HG02610 (cell line): ENCODE measurements at regions not wholly inside any gene's neighbourhood (a gene's known extent, or its start where the extent isn't known, plus 50 kb on each side); places are given as distances from the start of the nearest gene placed in this dataset.

Experiments
- ATAC-seq: cut with Tn5 transposase; IDR thresholded peaks from one replicate; pipeline ENCODE4 v1.9.1; 2021; ENCODE audit warnings: mild to moderate bottlenecking, moderate library complexity; ENCODE audit not compliant: unreplicated experiment

DNA sequence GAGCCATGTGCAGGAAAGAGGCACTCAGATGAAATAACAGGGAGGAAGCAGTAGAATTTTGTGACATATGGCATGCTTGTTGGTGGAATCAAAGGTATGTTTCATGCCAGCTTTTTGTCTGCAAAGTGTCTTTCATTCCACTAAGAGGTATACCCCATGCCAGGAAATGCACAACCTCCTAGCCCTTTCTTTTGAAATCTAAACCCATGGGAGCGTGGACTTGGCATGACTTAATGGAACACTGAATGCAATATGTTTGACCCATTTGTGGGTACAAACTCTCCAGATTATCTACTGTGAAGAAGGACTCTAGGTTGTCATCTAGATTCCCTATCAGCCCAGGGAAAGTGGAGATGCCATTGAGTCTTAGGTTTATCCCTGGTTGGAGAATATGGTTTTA is 338.3 kb upstream of the TEX13C start:
- no peak for ATAC-seq

GRCh38 chrX:124984140-124984813 is 335.4 kb upstream of the TEX13C start:
- ATAC-seq = no peak

DNA sequence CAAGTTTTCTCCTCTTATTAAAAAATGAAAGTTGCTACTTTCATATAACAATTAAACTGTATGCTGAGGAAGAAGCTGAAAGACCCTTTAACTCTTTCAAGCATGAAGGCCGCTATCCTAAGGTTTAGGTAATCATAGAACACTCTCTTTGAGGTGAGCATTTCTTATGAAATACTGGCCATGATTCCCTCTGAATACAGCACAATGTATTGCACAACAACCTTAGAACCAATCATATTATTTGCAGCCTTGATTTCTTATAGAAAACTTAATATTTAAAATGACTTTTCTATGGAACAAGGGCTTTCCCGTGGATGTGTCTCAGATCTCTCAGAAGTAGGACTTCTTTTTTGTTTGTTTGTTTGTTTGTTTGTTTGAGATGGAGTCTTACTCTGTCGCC is 333.4 kb upstream of the TEX13C start:
- ATAC-seq = no peak

DNA sequence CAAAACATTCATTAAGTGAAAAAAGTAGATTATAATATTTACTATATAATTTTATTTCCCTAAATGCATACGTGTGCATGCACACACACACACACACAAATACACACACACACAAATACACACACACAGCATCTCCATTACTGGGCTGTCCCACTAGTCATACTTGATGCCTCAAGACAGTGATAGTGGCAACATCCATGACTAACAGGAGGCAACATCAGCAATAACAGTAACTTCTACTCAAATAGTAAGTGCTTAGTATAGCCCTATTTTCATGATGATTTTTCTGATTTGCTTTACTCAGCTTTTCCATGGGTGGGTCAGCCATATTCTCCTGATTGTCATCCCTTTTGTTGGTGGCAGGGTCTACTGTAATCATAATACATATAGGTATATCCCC is 325.9 kb upstream of the TEX13C start:
- ATAC-seq = no peak

DNA sequence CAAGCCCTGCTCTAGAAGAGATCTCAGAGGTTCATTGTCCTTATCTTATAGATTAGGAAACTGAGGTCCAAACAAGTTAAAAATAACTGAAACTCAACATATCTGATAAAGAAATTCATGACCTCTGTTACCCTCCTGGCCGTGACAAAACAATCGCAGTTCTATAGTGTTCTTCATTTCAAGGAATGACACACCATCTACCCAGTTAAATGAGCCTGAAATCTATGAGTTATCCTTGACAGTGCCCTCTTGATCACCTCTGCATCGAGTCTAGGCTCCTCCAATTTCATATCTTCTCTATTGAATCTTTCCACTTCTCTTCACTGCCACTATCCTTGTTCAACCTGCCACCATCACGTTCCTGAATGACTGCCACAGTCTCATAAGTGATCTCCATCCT is 325.3 kb upstream of the TEX13C start:
- ATAC-seq = no peak

- ATAC-seq = peak; percentile 74
Observed at GRCh38 chrX:125003746-125004446, 315.8 kb upstream of the TEX13C start.

DNA sequence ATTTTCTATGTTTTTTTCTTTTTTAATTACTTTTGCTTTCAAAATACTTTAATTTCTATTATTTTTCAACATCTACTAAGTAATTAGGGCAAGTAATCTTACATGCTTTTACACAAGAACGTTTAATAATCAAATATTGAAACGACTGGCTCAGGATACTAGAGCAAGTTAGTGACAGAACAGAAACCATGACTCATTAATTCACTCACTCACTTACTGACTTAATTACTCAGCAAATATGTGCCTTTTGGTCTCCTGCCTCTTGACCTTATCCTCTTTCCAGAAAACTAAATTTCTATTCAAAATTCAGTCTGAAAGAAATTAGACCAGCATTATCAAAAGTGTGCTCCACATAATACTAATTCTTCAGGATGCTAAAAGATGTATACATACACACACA is 314.9 kb upstream of the TEX13C start:
- ATAC-seq = no peak

GRCh38 chrX:125005863-125006262 is 313.8 kb upstream of the TEX13C start:
- no peak for ATAC-seq

- no peak for ATAC-seq
Observed at GRCh38 chrX:125006704-125007103, 313.0 kb upstream of the TEX13C start.

DNA sequence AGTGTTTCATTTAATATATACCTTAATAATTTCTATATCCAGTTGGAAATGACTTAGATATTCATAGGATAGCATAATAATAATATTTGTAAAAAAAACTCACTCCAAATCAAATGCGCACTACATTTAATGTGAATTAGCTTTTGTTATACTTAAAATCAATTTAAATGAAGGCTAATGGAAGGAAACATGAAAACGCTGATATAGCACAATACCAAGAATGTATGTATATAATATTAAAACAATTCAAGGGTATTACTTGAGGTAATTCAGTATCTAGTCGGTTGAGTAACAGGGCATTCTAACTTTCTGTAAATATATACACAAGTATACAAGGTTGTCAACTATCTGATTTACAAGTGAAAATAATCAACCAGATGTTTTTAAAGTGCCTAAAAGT is 307.1 kb upstream of the TEX13C start:
- no peak for ATAC-seq

DNA sequence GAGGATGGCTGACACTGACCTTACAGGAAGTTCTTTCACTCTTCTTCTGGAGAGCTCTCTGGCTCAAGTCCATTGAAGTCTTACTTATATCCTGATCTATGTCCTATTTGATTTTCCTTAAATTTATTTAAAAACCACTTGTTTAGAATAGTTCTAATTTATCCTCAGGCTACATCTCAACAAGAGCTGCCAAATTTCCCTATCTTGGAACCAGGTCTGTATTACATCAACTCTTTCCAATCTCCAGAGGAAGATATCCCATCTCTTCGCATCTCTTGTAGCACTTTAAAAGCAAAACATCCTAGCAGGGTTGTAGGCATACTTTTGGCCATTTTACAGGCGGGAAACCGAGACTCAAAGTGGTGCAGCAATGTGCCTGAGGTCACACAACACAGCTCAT is 290.5 kb upstream of the TEX13C start:
- ATAC-seq = no peak
